GM12865 (cell line): ENCODE measurements at regions not wholly inside any gene's neighbourhood (a gene's known extent, or its start where the extent isn't known, plus 50 kb on each side); places are given as distances from the start of the nearest gene placed in this dataset.
"Not testable (repeated sequence)": the region's sequence is repeated elsewhere in the genome, so short reads cannot be mapped to it uniquely, and the experiment has no call there.

Experiments
- DNase-seq: peaks from one replicate; pipeline ENCODE4 v3.0.0; 2010; ENCODE audit warnings: low read depth
- H3K4me3 ChIP-seq: 2 replicates; pipeline ENCODE4 v1.5.1; 2011; ENCODE audit warnings: mild to moderate bottlenecking, low read depth, low read length, control low read depth
- CTCF ChIP-seq: IDR thresholded peaks from 2 replicates; pipeline ENCODE4 v1.5.1; 2011; ENCODE audit warnings: low read length, control low read depth, low read depth, inconsistent platforms; ENCODE audit not compliant: insufficient read depth; ENCODE audit errors: missing control alignments

DNA sequence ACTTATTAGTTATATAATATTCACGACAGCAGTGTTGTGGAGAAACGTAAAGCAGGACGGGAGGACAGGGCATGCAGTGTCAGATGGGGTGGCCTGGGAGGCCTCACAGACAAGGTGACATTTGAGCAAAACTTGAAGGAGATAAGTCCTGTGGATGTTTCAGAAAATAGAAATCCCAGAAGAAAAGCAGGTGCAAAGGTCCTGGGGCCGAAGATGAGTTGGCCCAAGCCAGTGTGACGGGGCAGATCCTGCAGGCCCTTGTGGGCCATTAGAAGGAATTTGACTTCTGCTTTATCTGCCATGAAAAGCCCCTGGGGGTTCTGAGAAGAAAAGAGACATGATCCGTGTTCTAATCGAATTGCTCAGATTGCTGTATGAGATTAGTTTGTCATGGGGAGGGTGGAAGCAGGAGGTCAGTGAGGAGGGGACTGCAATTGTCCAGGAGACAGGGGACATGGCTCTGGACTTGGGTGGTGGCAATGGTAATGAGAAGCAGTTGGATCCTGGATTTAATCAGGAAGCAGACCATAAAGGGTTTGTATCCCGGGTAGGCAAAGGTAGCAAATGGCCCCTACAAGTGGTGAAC is 437.4 kb upstream of the SULF2 start:
- DNase-seq: no peak
- no peak for TF ChIP-seq CTCF
- no peak overlapping the region for H3K4me3 ChIP-seq

DNA sequence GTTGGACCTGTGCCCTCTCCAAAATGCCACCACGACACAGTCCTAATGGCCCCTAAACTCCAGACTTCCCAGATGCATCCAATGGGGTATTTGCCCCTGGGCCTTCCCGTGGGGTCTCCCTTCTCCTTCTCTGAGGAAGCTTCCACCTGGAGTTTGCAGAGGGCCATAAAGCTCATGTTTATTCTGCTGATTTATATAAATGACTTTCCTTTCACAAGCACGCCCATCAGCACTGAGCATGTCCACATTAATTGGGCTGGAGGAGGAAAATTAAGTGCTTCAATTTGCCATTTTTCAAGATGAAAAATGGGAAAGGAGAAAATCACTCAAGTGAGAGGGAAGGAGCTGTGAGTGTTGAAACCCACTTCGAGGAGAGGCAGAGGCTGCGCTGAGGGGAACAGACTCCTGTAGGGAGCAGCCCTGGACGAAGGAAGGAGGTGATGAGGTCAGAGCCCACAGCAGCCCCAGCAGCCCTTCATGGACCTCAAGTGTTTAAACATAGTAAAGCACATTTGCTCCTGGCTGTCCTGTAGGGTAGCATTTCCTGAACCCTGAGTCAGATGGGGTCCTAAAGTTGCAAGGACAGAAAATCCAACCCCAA is 434.9 kb upstream of the SULF2 start:
- no peak for TF ChIP-seq CTCF
- no peak overlapping the region for H3K4me3 ChIP-seq
- no peak for DNase-seq

DNA sequence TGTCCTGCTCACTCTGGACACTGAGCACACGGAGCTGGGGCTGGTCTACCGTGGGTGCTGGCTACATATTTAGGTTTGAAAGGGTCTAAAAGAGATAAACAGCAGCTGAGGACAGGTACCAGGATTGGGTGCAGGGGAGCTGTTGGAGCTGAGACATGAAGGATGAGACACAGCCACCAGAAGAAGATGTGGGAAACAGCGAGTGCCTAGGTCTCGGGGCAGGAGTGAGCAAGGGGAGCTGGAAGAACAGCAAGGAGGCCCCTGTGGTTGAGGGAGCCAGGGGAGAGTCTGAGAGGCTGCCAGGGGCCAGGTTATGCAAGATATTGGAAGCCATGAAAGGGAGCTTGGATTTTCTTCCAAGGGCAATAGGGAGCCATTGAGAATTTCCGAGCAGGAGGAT is 434.0 kb upstream of the SULF2 start:
- no peak overlapping the region for H3K4me3 ChIP-seq
- TF ChIP-seq CTCF: no peak
- no peak for DNase-seq

- no peak overlapping the region for H3K4me3 ChIP-seq
- DNase-seq: no peak
- no peak for TF ChIP-seq CTCF
These were observed 431.9 kb upstream of the SULF2 start for GRCh38 chr20:48217190-48217589.

DNA sequence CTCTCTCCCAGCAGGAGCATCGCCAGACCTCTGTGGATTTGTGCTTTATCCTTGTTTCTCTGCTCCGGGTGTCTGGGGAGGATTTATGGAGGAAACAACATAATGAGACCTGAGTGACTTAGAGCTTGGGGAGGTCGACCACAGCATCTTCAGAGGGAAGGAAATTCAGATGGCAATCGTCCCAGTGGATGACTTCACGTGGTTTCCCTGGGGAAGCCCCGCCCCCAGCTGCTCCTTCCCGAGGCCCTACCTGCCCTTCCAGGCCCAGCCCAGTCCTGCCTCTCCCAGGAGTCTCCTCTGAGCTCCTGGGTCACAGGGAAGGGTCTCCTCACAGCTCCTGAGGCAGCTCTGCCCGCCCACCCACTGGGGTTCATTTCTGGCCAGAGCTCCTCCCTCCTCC is 430.3 kb upstream of the SULF2 start:
- H3K4me3 ChIP-seq: no peak overlapping the region
- TF ChIP-seq CTCF: no peak

GRCh38 chr20:48214601-48215000 is 429.3 kb upstream of the SULF2 start:
- DNase-seq: no peak
- H3K4me3 ChIP-seq: no peak overlapping the region
- TF ChIP-seq CTCF: no peak

More for the DNA sequence above, 430.3 kb upstream of the SULF2 start:
- no peak for DNase-seq

DNA sequence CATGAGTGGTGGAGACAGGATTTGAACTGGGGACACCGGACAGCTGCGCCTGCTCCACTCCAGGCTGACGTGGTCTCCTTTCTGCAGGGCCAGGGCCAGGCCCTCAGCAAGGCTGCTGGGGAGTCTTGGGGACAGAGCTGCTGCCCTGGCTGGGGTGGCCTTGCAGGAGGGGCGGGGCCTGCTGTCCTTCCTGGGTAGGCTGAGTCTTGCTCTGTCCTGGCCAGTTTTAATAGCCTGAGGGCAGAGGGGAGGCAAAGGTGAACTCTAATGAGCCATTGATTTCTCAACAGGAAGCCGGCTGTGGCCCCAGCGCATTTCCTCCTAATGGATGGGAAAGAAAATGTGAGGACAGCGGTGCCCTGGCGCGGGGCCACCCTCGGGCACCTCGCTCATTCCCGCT is 428.4 kb upstream of the SULF2 start:
- H3K4me3 ChIP-seq, DNase-seq: not testable (repeated sequence)
